MCF 10A (cell line): ENCODE measurements at regions not wholly inside any gene's neighbourhood (a gene's known extent, or its start where the extent isn't known, plus 50 kb on each side); places are given as distances from the start of the nearest gene placed in this dataset.
A peak's percentile ranks its signal among the peaks of the same experiment; 100 is the strongest.

ENCODE experiments used
- BruUV-seq: library from RNA; stranded (reverse); fragments of 400-500 nt; replicated peaks from 2 replicates; lab custom pipeline; 2021; lab: Mats Ljungman, UMichigan
- CTCF ChIA-PET: fragments of 300-600 bp; sonication (Branson Sonifier 250); formaldehyde crosslinking; extraction: SDS; loops from one replicate; lab custom pipeline; 2021; ENCODE audit warnings: antibody characterized with exemption, inconsistent platforms; lab: Yijun Ruan, JAX
- POLR2A ChIA-PET: fragments of 300-600, 350-650 bp; sonication (Branson Sonifier 250); formaldehyde crosslinking; extraction: SDS; loops from one replicate; lab custom pipeline; 2020; ENCODE audit warnings: antibody characterized with exemption, inconsistent platforms; lab: Yijun Ruan, JAX
- DNase-seq: peaks from one replicate; pipeline ENCODE4 v3.0.0-alpha.2; 2018; ENCODE audit not compliant: unreplicated experiment
- H3K27ac Mint-ChIP-seq: one replicate; pipeline ENCODE4 v1.8.0; 2022; ENCODE audit warnings: mild to moderate bottlenecking, low read depth, mixed read lengths; ENCODE audit not compliant: unreplicated experiment
- H3K27me3 Mint-ChIP-seq: one replicate; pipeline ENCODE4 v1.8.0; 2022; ENCODE audit warnings: mixed read lengths; ENCODE audit not compliant: insufficient read depth, unreplicated experiment
- H3K36me3 Mint-ChIP-seq: one replicate; pipeline ENCODE4 v1.8.0; 2022; ENCODE audit warnings: mild to moderate bottlenecking, moderate library complexity, mixed read lengths; ENCODE audit not compliant: insufficient read depth, unreplicated experiment
- H3K4me1 Mint-ChIP-seq: one replicate; pipeline ENCODE4 v1.8.0; 2022; ENCODE audit warnings: mixed read lengths; ENCODE audit not compliant: insufficient read depth, unreplicated experiment
- H3K4me3 Mint-ChIP-seq: one replicate; pipeline ENCODE4 v1.8.0; 2022; ENCODE audit warnings: mild to moderate bottlenecking, moderate library complexity, mixed read lengths; ENCODE audit not compliant: unreplicated experiment
- H3K9me3 Mint-ChIP-seq: one replicate; pipeline ENCODE4 v1.8.0; 2022; ENCODE audit warnings: mixed read lengths; ENCODE audit not compliant: unreplicated experiment
- intact Hi-C: fragments of 100-400 bp; cut with micrococcal nuclease; formaldehyde crosslinking; loops from 2 replicates; pipeline ENCODE4 v1.14.1; 2022
- TF ChIP-seq, protein P1 (sequence below): fragments of 200-600 bp; IDR thresholded peaks from one replicate; pipeline ENCODE4 v1.8.0; 2022; ENCODE audit warnings: antibody characterized with exemption, mild to moderate bottlenecking; ENCODE audit not compliant: unreplicated experiment

DNA sequence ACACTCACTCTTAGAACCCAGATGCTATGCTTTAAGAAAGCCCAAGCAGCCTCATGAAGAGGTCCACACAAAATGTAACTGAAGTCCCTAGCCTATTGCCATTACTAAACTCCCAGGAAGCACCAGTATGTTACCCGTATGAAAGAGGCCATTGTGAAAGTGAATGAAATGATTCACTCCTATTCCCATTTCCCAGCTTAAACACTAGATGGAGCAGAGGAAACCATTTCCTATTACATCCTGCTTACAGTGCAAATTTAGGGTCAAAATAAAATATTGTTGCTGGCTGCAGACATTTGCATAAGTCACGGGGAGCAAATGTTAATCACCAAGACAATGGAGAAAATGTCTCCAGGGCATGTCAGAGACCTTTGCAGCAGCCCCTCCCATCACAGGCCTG, 989.7 kb upstream of the CRIM1 start:
- DNase-seq = peak; percentile 27
- no peaks in the 10 kb centered on the region for H3K9me3 Mint-ChIP-seq
- CTCF ChIA-PET = interaction anchor here (0.6 kb wide), 1 partner anchor 1085 kb away, joined by 3 read pairs; no protein-coding TSS in a partner anchor
- peaks cover under 1% of the 10 kb centered on the region for H3K27me3 Mint-ChIP-seq
- no peaks in the 10 kb centered on the region for H3K4me1 Mint-ChIP-seq
- BruUV-seq = no TSS peak
- POLR2A ChIA-PET = no interaction called here
- no peak overlapping the region for H3K4me3 Mint-ChIP-seq
- peaks cover 5% of the 10 kb centered on the region for H3K36me3 Mint-ChIP-seq
- TF ChIP-seq, protein P1, sequence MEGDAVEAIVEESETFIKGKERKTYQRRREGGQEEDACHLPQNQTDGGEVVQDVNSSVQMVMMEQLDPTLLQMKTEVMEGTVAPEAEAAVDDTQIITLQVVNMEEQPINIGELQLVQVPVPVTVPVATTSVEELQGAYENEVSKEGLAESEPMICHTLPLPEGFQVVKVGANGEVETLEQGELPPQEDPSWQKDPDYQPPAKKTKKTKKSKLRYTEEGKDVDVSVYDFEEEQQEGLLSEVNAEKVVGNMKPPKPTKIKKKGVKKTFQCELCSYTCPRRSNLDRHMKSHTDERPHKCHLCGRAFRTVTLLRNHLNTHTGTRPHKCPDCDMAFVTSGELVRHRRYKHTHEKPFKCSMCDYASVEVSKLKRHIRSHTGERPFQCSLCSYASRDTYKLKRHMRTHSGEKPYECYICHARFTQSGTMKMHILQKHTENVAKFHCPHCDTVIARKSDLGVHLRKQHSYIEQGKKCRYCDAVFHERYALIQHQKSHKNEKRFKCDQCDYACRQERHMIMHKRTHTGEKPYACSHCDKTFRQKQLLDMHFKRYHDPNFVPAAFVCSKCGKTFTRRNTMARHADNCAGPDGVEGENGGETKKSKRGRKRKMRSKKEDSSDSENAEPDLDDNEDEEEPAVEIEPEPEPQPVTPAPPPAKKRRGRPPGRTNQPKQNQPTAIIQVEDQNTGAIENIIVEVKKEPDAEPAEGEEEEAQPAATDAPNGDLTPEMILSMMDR = no peak
- intact Hi-C loops = no loop called here
- no peak overlapping the region for H3K27ac Mint-ChIP-seq

DNA sequence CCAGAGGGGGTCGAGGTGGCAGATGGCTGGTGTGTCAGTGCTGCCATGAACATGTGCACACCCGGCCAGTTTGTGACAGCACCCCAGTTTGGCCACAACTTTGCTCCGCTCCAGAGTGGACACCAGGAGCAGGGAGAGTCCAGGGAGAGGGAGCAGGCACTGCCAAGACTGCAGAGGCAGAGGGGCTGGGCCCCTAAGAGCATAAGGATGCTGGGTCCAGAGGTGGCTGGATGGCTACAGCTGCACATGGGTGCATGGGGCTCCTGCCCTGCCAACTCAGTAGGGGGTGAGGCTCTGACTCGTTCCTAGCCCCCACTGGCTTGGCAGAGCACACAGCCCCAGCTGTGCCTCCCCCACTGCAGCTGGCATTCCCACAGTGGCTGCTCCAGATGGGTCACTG, 999.2 kb upstream of the CRIM1 start:
- Mint-ChIP-seq H3K27me3 (peaks cover 18% of the 10 kb centered on the region), H3K9me3 (no peaks in the 10 kb centered on the region), H3K4me1 (no peaks in the 10 kb centered on the region), H3K27ac (no peak overlapping the region), H3K4me3 (no peak overlapping the region), H3K36me3 (no peaks in the 10 kb centered on the region)
- no peak for DNase-seq
- no TSS peak for BruUV-seq
- ChIA-PET POLR2A (no interaction called here), CTCF (interaction anchor here (0.5 to 0.7 kb wide), 3 partner anchors 20 to 1506 kb away, joined by 3 read pairs; no protein-coding TSS in a partner anchor)
- TF ChIP-seq, protein P1 = no peak
- intact Hi-C loops = no loop called here

DNA sequence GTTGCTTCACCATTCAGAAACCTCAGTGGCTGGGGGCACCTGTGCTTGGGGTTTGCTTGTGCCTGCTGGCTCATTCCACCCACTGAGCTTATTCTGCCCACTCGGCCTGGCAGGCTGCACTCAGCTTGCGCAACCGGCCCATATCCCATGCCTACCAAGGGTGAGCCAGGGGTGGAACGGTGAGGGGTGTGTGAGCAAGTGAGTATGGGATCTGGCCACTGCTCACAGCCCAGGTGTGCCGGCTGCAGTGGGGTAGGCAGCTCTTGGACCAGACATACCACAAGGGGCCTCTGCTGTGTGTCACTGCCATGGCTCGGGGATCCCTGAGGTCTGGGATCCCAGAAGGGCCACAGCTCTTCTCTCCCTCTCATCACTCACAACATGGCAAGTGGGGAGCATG, 1000.5 kb upstream of the CRIM1 start:
- CTCF ChIA-PET = interaction anchor here (0.6 to 1.0 kb wide), 2 partner anchors 55 to 1236 kb away, joined by 3 to 4 read pairs; no protein-coding TSS in a partner anchor

DNA sequence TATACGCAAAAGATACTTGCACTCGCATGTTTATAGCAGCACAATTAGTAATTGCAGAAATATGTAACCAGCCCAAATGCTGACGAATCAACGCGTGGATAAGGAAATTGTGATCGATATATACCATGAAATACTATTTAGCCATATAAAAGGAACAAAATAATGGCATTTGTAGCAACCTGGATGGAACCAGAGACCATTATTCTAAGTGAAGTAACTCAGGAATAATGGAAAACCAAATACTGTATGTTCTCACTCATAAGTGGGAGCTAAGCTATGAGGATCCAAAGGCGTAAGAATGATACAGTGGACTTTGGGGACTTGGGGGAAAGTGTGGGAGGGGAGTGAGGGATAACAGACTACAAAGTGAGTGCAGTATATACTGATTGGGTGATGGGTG, 1008.0 kb upstream of the CRIM1 start:
- ChIA-PET POLR2A (no interaction called here), CTCF (no interaction called here)
- H3K4me3 Mint-ChIP-seq = no peak overlapping the region
- H3K4me1 Mint-ChIP-seq = no peaks in the 10 kb centered on the region
- TF ChIP-seq, protein P1 = no peak
- peaks cover 4% of the 10 kb centered on the region for H3K36me3 Mint-ChIP-seq
- intact Hi-C loops = no loop called here
- no peaks in the 10 kb centered on the region for H3K9me3 Mint-ChIP-seq
- H3K27me3 Mint-ChIP-seq = peaks cover 68% of the 10 kb centered on the region
- H3K27ac Mint-ChIP-seq = no peak overlapping the region
- no TSS peak for BruUV-seq
- DNase-seq = no peak

More for the DNA sequence above, 1000.5 kb upstream of the CRIM1 start:
- H3K27me3 Mint-ChIP-seq = peaks cover 23% of the 10 kb centered on the region
- H3K9me3 Mint-ChIP-seq = no peaks in the 10 kb centered on the region
- TF ChIP-seq, protein P1 = no peak
- H3K36me3 Mint-ChIP-seq = no peaks in the 10 kb centered on the region
- no peak for DNase-seq
- no peak overlapping the region for H3K4me3 Mint-ChIP-seq
- POLR2A ChIA-PET = no interaction called here
- no TSS peak for BruUV-seq
- intact Hi-C loops = no loop called here
- H3K4me1 Mint-ChIP-seq = no peaks in the 10 kb centered on the region
- no peak overlapping the region for H3K27ac Mint-ChIP-seq
